ENCODE measurements at regions not wholly inside any gene's neighbourhood (a gene's known extent, or its start where the extent isn't known, plus 50 kb on each side); places are given as distances from the start of the nearest gene placed in this dataset.

DNA sequence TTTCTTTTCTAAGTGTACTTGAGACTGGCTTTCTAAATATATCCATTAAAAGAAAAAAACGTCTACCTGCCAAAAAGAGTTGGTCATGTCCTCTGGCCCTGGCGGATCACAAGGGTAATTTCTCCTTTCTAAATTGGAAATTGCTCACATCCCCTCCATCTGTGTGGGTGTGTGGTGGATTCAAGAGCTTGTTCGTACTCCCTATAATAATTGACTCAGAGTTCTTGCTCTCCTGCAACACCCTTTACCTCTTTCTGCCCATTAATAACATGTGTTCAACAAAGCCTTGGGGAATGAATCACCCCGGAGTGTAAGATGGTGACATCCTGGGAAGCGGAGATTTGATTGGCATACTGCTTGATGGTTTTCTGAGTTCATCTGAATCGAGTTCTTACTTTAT, 263.8 kb downstream of the ALDH8A1 start:
- DNase-seq (ENCODE audit: low read depth in 1 of 2, low spot score in 1 of 2): no peak
- TF ChIP-seq GABPA (IDR thresholded peaks at IDR 0.05; ENCODE audit: low read depth) (no peak), POLR2AphosphoS5 (IDR thresholded peaks at IDR 0.05; ENCODE audit: low read depth) (no peak), SPI1 (IDR thresholded peaks at IDR 0.05; ENCODE audit: borderline replicate concordance, low read depth) (no peak)
- TF ChIP-seq, protein P1, sequence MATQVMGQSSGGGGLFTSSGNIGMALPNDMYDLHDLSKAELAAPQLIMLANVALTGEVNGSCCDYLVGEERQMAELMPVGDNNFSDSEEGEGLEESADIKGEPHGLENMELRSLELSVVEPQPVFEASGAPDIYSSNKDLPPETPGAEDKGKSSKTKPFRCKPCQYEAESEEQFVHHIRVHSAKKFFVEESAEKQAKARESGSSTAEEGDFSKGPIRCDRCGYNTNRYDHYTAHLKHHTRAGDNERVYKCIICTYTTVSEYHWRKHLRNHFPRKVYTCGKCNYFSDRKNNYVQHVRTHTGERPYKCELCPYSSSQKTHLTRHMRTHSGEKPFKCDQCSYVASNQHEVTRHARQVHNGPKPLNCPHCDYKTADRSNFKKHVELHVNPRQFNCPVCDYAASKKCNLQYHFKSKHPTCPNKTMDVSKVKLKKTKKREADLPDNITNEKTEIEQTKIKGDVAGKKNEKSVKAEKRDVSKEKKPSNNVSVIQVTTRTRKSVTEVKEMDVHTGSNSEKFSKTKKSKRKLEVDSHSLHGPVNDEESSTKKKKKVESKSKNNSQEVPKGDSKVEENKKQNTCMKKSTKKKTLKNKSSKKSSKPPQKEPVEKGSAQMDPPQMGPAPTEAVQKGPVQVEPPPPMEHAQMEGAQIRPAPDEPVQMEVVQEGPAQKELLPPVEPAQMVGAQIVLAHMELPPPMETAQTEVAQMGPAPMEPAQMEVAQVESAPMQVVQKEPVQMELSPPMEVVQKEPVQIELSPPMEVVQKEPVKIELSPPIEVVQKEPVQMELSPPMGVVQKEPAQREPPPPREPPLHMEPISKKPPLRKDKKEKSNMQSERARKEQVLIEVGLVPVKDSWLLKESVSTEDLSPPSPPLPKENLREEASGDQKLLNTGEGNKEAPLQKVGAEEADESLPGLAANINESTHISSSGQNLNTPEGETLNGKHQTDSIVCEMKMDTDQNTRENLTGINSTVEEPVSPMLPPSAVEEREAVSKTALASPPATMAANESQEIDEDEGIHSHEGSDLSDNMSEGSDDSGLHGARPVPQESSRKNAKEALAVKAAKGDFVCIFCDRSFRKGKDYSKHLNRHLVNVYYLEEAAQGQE (IDR thresholded peaks at IDR 0.05; ENCODE audit: insufficient replicate concordance, low read depth): no peak
- TF ChIP-seq, protein P2, sequence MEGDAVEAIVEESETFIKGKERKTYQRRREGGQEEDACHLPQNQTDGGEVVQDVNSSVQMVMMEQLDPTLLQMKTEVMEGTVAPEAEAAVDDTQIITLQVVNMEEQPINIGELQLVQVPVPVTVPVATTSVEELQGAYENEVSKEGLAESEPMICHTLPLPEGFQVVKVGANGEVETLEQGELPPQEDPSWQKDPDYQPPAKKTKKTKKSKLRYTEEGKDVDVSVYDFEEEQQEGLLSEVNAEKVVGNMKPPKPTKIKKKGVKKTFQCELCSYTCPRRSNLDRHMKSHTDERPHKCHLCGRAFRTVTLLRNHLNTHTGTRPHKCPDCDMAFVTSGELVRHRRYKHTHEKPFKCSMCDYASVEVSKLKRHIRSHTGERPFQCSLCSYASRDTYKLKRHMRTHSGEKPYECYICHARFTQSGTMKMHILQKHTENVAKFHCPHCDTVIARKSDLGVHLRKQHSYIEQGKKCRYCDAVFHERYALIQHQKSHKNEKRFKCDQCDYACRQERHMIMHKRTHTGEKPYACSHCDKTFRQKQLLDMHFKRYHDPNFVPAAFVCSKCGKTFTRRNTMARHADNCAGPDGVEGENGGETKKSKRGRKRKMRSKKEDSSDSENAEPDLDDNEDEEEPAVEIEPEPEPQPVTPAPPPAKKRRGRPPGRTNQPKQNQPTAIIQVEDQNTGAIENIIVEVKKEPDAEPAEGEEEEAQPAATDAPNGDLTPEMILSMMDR (IDR thresholded peaks at IDR 0.05; ENCODE audit: insufficient read depth, low read length): no peak
- H3K27me3 ChIP-seq (ENCODE audit: insufficient read depth, poor library complexity, severe bottlenecking): no peaks in the 10 kb centered on the region
- no peak overlapping the region for H3K4me3 ChIP-seq (replicated peaks; ENCODE audit: insufficient read depth, low read length)
- H3K27ac ChIP-seq (replicated peaks): no peak overlapping the region

DNA sequence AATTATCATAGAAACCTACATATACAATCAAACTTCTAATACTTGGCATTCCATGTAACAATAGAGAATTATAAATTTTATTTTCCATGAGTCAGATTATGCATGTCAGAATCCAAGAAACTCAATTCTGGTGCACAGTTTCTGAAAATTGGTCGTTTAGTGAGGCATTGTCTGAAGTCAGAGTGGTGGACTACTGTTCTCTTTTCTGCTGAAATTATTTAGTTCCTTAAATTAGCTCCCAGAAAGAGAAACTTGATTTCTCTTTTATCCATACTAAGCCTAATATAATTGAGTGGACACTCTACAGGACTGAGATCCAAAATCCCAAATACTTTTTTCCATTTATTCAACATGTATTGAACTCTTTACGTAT, 265.5 kb downstream of the ALDH8A1 start:
- H3K27ac ChIP-seq (replicated peaks): no peak overlapping the region
- DNase-seq (ENCODE audit: low read depth in 1 of 2, low spot score in 1 of 2): no peak
- TF ChIP-seq, protein P1 (IDR thresholded peaks at IDR 0.05; ENCODE audit: insufficient replicate concordance, low read depth): no peak
- TF ChIP-seq, protein P2 (IDR thresholded peaks at IDR 0.05; ENCODE audit: insufficient read depth, low read length): no peak
- no peaks in the 10 kb centered on the region for H3K27me3 ChIP-seq (ENCODE audit: insufficient read depth, poor library complexity, severe bottlenecking)
- H3K4me3 ChIP-seq (replicated peaks; ENCODE audit: insufficient read depth, low read length): no peak overlapping the region

- TF ChIP-seq GABPA (IDR thresholded peaks at IDR 0.05; ENCODE audit: low read depth) (no peak), POLR2AphosphoS5 (IDR thresholded peaks at IDR 0.05; ENCODE audit: low read depth) (no peak), SPI1 (IDR thresholded peaks at IDR 0.05; ENCODE audit: borderline replicate concordance, low read depth) (no peak)
- TF ChIP-seq, protein P2 (IDR thresholded peaks at IDR 0.05; ENCODE audit: insufficient read depth, low read length): no peak
- TF ChIP-seq, protein P1 (IDR thresholded peaks at IDR 0.05; ENCODE audit: insufficient replicate concordance, low read depth): no peak
- no peak for DNase-seq (ENCODE audit: low read depth in 1 of 2, low spot score in 1 of 2)
- H3K27me3 ChIP-seq (ENCODE audit: insufficient read depth, poor library complexity, severe bottlenecking): no peaks in the 10 kb centered on the region
- no peak overlapping the region for H3K4me3 ChIP-seq (replicated peaks; ENCODE audit: insufficient read depth, low read length)
- no peak overlapping the region for H3K27ac ChIP-seq (replicated peaks)
Observed at GRCh38 chr6:134683783-134684422, 266.0 kb downstream of the ALDH8A1 start.

Data from HL-60 (cell line).